MCF 10A (cell line): ENCODE measurements at regions not wholly inside any gene's neighbourhood (a gene's known extent, or its start where the extent isn't known, plus 50 kb on each side); places are given as distances from the start of the nearest gene placed in this dataset.

Source experiments
- BruUV-seq: library from RNA; stranded (reverse); fragments of 400-500 nt; replicated peaks from 2 replicates; lab custom pipeline; 2021; lab: Mats Ljungman, UMichigan
- CTCF ChIA-PET: fragments of 300-600 bp; sonication (Branson Sonifier 250); formaldehyde crosslinking; extraction: SDS; loops from one replicate; lab custom pipeline; 2021; ENCODE audit warnings: antibody characterized with exemption, inconsistent platforms; lab: Yijun Ruan, JAX
- POLR2A ChIA-PET: fragments of 300-600, 350-650 bp; sonication (Branson Sonifier 250); formaldehyde crosslinking; extraction: SDS; loops from one replicate; lab custom pipeline; 2020; ENCODE audit warnings: antibody characterized with exemption, inconsistent platforms; lab: Yijun Ruan, JAX
- DNase-seq: peaks from one replicate; pipeline ENCODE4 v3.0.0-alpha.2; 2018; ENCODE audit not compliant: unreplicated experiment
- H3K27ac Mint-ChIP-seq: one replicate; pipeline ENCODE4 v1.8.0; 2022; ENCODE audit warnings: mild to moderate bottlenecking, low read depth, mixed read lengths; ENCODE audit not compliant: unreplicated experiment
- H3K27me3 Mint-ChIP-seq: one replicate; pipeline ENCODE4 v1.8.0; 2022; ENCODE audit warnings: mixed read lengths; ENCODE audit not compliant: insufficient read depth, unreplicated experiment
- H3K36me3 Mint-ChIP-seq: one replicate; pipeline ENCODE4 v1.8.0; 2022; ENCODE audit warnings: mild to moderate bottlenecking, moderate library complexity, mixed read lengths; ENCODE audit not compliant: insufficient read depth, unreplicated experiment
- H3K4me1 Mint-ChIP-seq: one replicate; pipeline ENCODE4 v1.8.0; 2022; ENCODE audit warnings: mixed read lengths; ENCODE audit not compliant: insufficient read depth, unreplicated experiment
- H3K4me3 Mint-ChIP-seq: one replicate; pipeline ENCODE4 v1.8.0; 2022; ENCODE audit warnings: mild to moderate bottlenecking, moderate library complexity, mixed read lengths; ENCODE audit not compliant: unreplicated experiment
- H3K9me3 Mint-ChIP-seq: one replicate; pipeline ENCODE4 v1.8.0; 2022; ENCODE audit warnings: mixed read lengths; ENCODE audit not compliant: unreplicated experiment
- intact Hi-C: fragments of 100-400 bp; cut with micrococcal nuclease; formaldehyde crosslinking; loops from 2 replicates; pipeline ENCODE4 v1.14.1; 2022
- TF ChIP-seq, protein P1 (sequence below): fragments of 200-600 bp; IDR thresholded peaks from one replicate; pipeline ENCODE4 v1.8.0; 2022; ENCODE audit warnings: antibody characterized with exemption, mild to moderate bottlenecking; ENCODE audit not compliant: unreplicated experiment

DNA sequence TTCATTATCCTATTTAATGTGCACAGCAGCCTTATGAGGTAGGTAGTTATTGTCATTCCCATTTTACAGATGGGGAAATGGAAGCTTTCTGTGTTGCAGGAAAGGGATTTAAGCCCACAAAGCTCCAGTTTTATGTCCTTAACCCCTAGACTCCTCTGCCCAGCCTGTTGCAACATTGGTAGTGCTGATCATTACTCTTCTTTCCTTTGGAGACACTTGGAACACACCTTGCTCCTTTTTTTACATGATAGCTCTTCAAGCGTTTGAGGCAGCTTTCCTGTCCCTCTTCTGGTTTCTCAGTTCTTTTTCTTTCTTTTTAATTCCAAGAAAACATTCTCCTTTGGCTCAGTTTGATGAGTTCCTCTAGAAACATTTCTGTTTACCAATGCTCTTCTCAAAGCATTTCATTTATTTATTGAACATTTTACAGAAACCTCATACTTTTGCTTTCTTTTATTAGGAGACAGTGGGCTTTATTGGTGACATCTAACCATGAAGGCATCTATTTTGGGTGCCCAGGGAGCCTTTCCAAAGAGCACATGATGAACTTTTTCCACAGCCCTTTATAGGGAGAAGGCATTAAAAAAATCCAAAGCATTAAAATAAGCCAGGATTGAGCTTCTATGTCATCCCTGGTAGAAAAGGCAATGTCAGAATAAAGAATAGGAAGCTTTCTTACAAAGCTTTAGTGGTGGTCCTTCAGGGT is 218.0 kb downstream of the TMEM38B start:
- Mint-ChIP-seq H3K9me3 (no peaks in the 10 kb centered on the region), H3K4me3 (no peak overlapping the region), H3K27me3 (no peaks in the 10 kb centered on the region), H3K4me1 (peaks cover 24% of the 10 kb centered on the region), H3K36me3 (peaks cover 6% of the 10 kb centered on the region), H3K27ac (no peak overlapping the region)
- TF ChIP-seq, protein P1, sequence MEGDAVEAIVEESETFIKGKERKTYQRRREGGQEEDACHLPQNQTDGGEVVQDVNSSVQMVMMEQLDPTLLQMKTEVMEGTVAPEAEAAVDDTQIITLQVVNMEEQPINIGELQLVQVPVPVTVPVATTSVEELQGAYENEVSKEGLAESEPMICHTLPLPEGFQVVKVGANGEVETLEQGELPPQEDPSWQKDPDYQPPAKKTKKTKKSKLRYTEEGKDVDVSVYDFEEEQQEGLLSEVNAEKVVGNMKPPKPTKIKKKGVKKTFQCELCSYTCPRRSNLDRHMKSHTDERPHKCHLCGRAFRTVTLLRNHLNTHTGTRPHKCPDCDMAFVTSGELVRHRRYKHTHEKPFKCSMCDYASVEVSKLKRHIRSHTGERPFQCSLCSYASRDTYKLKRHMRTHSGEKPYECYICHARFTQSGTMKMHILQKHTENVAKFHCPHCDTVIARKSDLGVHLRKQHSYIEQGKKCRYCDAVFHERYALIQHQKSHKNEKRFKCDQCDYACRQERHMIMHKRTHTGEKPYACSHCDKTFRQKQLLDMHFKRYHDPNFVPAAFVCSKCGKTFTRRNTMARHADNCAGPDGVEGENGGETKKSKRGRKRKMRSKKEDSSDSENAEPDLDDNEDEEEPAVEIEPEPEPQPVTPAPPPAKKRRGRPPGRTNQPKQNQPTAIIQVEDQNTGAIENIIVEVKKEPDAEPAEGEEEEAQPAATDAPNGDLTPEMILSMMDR: no peak
- ChIA-PET CTCF (interaction anchor here (0.8 to 1.6 kb wide), 5 partner anchors 10 to 62 kb away, joined by 3 to 6 read pairs (median 3); no protein-coding TSS in a partner anchor), POLR2A (interaction anchor here (0.7 to 0.8 kb wide), 2 partner anchors 968 to 981 kb away, joined by 3 to 4 read pairs; no protein-coding TSS in a partner anchor)
- DNase-seq: no peak
- intact Hi-C loops: no loop called here
- no TSS peak for BruUV-seq

DNA sequence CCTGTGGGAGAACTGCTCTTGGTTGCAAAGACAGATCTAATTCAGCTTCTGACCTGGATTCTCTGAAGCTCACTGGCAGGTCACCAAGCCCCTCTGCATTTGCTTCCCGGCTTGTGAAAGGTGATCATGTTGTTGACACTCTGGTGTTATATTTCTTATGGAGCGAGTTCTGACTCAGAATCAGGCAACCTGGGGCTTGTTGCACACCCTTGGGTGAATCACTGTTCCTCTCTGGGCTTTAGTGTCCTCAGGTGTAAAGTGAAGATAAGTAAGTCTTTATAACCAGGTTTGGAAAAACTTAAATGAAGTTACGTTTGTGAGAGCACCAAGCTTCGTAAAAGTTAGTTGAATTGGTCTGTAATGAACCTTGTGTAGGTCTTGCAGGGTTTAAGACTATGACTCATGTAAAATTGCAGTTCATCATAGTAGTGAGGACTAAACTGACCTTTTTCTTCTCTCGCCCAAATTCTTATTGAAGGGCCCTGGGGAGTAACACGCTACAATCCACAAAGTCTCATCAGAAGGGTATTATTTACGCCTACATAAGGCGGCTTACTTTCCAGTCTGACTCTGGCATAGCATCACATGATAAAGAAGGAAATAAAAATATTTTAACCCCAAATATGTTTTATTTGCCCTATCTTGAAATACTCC is 218.6 kb downstream of the TMEM38B start:
- ChIA-PET POLR2A (interaction anchor here (0.7 kb wide), 1 partner anchor 968 kb away, joined by 4 read pairs; no protein-coding TSS in a partner anchor), CTCF (interaction anchor here (0.6 to 1.7 kb wide), 6 partner anchors 11 to 811 kb away, joined by 3 to 5 read pairs (median 3); no protein-coding TSS in a partner anchor)
- peaks cover 6% of the 10 kb centered on the region for H3K36me3 Mint-ChIP-seq
- no TSS peak for BruUV-seq
- H3K27ac Mint-ChIP-seq: no peak overlapping the region
- H3K9me3 Mint-ChIP-seq: no peaks in the 10 kb centered on the region
- TF ChIP-seq, protein P1: no peak
- no peak overlapping the region for H3K4me3 Mint-ChIP-seq
- peaks cover 24% of the 10 kb centered on the region for H3K4me1 Mint-ChIP-seq
- H3K27me3 Mint-ChIP-seq: no peaks in the 10 kb centered on the region
- peak; percentile 87 for DNase-seq
- intact Hi-C loops: no loop called here

DNA sequence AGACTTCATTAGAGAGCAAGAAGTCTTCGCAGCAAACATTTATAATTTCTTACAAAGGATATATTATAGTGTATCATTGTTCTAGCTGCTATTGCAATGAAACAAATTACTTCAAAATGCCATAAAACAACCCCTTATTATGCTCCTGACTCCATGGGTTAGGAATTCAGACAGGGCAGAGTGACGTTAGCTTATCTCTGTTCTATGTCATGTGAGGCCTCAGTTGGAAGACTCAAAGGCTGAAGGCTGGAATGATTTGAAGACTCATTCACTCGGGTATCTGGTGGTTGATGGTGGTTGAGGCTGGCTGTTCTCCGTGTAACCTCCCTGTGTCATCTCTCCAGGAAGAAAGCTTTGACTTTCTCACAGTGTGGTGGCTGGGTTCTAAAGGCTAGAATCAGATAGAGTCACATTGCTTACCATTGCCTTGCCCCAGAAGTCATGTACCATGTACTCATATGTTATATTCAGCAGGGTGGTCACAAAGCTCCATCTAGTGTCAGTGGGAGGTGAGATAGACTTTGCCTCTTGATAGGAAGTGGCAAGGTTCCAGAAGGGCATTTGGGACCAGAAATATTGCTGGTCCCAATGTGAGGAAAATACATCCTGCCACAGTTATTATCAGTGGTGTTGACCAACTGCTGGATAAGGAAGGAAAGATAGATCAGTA is 226.9 kb downstream of the TMEM38B start:
- Mint-ChIP-seq H3K27me3 (no peaks in the 10 kb centered on the region), H3K36me3 (no peaks in the 10 kb centered on the region), H3K4me1 (no peaks in the 10 kb centered on the region), H3K27ac (no peak overlapping the region), H3K9me3 (no peaks in the 10 kb centered on the region), H3K4me3 (no peak overlapping the region)
- POLR2A ChIA-PET: no interaction called here
- no peak for DNase-seq
- intact Hi-C loops: no loop called here
- no TSS peak for BruUV-seq
- TF ChIP-seq, protein P1: no peak
- CTCF ChIA-PET: interaction anchor here (0.7 to 1.0 kb wide), 2 partner anchors 40 to 287 kb away, joined by 4 to 5 read pairs; no protein-coding TSS in a partner anchor

DNA sequence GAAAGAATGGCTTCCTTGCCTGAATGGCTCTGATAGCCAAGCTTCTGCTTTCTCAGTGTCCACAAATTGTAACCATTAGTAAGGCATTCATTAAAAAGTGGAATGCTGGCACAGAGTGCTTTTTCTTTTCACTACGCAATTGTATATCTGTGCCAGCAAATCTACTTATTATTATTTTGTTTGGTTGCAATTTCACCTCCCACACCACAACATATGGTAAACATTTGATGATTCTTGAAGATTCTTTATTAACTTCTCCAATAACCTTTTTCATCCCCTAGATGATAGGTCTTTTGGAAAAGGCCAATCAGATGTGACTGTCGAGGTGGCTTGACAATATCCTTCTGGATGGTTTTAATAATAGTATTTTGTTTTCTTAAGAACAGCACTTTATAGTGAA is 234.1 kb downstream of the TMEM38B start:
- H3K4me3 Mint-ChIP-seq: no peak overlapping the region

More for the DNA sequence above, 234.1 kb downstream of the TMEM38B start:
- no peak for DNase-seq
- H3K36me3 Mint-ChIP-seq: no peaks in the 10 kb centered on the region
- POLR2A ChIA-PET: no interaction called here
- no peaks in the 10 kb centered on the region for H3K4me1 Mint-ChIP-seq
- TF ChIP-seq, protein P1: no peak
- CTCF ChIA-PET: interaction anchor here (2.1 kb wide), 1 partner anchor 47 kb away, joined by 6 read pairs; no protein-coding TSS in a partner anchor
- peaks cover 10% of the 10 kb centered on the region for H3K9me3 Mint-ChIP-seq
- H3K27ac Mint-ChIP-seq: no peak overlapping the region
- H3K27me3 Mint-ChIP-seq: no peaks in the 10 kb centered on the region
- intact Hi-C loops: no loop called here
- BruUV-seq: no TSS peak
